Inflammatory macrophage treated with lipopolysaccharide for 4 hours (primary cell): ENCODE measurements at regions not wholly inside any gene's neighbourhood (a gene's known extent, or its start where the extent isn't known, plus 50 kb on each side); places are given as distances from the start of the nearest gene placed in this dataset.
"Not testable (repeated sequence)": the region's sequence is repeated elsewhere in the genome, so short reads cannot be mapped to it uniquely, and the experiment has no call there.

Source experiments
- DNase-seq: peaks from one replicate; pipeline ENCODE4 v3.0.0-alpha.2; 2020

DNA sequence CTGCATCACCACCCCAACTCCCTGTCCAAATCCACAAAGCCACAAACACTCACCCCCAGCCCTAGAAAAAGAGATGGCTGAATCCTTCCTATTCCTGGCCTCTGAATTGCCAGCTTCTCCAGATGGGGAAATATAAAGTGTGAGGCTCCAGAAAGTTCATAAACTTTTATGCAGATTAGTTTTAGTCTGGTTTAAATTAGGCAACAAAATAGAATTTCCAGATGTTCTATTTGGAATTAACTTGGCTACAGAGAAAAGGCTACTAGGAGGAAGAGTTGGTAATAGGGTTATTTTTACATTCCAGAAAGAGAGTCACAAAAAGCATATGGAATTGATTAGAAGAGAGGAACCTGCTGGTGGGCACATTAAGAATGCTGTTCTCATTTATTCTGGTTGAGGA, 56.0 kb downstream of the EN1 start:
- no peak for DNase-seq

DNA sequence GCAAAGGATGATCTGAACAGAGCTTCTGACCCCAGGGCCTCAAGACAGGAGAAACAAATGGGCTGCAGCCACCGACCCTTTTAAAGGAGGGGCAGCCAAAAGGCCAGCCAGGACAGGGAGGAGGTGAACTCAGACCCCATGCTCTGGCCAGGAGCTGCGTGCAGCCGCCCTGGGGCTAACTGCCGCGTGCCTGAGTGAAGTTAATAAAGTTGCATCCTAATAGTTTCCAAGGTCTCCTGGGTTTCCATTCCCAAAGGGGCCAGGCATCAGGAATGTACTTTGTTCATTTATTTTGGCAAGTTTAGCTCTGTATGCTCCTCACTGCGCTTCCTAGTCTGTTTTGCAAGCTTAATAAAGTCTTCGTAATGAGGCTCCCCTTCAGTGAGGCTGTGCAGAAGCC, 60.7 kb downstream of the EN1 start:
- no peak for DNase-seq

DNA sequence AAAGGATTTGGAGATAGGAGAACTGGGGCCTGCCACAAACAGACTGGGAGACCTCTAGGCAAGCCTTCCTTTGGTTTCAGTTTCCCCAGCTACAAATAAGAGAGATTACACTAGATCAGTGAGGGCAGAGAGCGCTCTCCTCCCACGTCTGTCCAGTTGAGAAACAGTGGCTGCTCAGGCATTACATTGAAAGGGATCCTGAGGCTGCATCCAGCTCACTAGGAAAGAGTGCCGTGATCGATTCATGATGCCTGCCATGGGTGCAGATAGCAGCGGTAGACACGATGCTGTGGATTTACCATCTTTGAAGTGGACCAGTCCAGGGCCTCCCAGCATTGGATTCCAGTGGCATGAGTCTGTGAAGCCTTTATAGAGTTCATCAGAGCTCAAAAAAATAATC, 62.6 kb downstream of the EN1 start:
- peak; percentile 2 for DNase-seq

DNA sequence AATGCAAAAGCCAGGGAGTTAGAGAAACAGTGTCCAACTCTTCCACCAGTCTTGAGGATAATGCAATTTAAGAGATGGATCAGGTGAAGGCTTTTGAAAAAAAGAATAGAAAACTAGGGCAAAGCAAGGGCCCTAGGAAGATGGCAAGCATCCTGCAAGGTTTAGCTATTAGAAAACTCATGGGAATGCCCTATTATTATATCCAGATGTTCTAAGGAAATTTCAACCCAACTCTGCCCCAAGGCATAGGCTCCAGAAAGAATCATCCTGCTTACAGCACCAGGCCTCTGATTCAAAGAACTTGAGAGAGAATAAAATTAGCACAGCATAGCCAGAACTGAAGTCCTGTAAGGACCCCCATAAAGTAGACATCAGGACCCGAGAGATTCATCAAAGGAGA, 68.1 kb downstream of the EN1 start:
- no peak for DNase-seq

DNA sequence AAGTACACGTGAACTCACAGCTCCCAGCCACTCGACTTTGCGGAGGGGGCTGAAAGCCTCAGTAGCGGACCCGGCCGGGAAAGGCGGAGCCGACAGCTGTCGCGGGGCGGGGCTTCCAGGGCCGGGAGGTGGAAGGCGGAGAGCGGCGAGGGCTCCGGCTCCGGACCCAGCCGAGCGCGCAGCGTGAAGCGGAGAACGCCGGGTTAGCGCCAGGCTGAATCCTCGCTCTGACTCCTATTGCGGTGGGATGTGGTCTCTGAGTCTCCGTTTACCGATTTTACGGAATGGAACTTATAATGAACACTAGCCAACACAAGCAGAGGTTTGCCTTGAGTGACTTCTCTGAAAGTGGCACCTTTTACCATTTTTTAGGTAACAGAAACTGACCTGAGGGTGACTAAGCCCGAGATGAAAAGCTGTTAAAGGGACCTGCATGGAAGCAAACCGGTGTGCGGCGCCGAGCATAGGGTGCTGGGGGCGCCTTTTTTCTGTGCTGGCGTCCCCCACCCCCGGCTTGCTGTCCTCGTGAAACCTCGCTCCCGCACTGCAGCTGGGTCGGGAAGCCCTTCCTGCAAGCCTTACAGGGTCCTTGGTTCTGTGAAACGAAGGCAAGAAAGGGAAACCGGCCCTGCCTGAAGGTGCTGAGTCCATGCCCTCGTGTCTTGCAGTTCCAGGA, 72.9 kb downstream of the EN1 start:
- DNase-seq = no peak

DNA sequence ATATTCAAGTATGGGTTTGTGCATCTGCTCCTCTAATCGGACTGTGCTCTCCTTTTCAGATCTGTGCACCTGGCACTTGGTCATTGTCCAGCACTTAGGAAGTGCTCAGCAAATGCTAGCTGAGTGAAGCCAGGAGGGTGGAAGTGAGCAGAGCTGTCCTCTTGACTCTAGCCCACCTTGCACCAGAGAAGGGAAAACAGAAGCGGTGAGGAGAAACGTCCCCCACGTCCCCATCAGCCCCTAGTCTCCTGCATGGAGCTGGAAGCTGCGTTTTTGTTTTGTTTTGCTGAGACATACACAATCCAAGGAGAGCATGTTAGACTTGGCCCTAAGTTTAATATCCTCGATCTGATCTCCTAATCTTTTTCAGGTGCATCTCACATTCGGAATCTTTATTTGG, 73.6 kb downstream of the EN1 start:
- no peak for DNase-seq

DNA sequence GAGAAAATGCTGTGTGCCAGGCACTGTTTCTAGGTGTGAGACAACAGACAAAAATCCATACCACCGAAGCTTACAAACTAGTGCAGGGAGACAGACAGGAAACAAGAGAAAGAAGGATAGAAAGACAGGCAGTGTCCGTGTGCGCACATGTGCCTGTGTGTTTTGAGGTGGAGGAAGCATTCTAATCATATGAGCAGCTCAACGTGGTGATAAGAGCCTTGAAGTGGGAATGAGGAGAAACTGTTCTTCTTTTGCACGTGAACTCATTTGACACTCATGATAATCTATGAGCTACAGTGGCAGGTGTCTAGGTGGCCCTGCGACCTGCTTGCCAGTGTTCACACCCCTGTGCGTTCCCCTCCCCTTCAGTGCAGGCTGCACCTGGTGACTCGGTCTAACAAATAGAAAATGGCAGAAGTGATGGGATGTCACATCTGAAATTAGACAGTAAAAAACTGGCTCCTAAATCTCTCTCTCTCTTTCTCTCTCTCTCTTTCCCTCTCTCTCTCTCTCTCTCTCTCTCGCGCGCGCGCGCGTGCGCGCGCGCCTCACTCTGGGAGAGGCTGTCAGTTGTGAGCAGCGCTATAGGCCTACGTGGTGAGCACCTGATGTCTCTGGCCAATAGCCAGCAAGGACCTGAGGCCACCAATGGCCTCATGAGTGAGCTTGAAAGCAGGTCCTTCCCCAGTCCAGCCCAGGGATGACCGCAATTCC, 74.8 kb downstream of the EN1 start:
- no peak for DNase-seq

DNA sequence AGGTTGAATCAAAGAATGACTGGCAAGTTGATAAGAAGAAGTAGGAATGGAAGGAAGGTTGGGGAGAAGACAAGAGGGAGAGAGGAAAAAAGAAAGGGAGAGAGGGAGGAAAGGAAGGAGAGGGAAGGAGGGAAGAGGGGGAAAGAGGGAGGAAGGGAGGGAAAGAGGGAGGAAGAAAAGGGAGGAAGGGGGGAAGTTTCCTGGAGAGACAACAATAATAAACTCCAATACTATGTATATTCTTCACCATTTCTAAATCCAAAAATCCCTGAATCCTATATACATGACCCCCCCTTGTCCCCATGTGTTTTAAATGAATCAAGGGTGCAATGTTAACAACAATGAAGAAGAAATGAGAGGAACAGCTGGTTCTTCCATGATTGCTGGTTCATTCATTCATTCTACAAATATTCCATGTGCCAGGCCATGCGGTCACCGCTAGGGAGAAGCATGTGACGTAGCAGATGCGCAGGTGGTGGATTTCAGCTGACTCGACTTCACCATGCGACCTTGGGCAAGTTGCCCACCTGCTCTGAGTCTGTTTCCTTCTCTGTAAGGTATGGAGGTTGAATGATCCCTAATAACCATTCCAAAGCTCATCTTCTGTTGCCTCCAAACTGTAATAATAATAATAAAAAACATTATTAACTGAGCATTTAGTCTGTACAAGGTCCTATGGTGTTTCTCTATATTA, 77.6 kb downstream of the EN1 start:
- DNase-seq = no peak

DNA sequence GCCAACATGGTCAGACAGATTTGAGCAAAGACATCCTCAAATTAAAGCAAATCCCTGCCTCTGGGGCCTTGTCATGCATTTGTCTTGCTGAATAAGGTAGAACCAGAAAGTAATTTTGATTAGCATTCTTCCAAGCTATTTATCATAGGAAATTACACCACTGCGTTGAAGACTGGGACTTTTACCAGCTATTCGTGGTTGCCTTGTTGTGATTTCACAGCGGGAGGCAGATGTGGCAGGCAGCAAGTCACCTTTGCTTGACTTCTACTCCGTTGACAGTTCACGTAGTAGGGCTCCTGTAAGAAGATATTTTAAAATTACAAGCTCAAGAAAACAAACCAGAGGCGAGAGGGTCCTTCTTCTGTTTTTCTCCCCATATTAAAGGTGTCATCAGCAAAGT, 80.6 kb downstream of the EN1 start:
- DNase-seq = no peak

DNA sequence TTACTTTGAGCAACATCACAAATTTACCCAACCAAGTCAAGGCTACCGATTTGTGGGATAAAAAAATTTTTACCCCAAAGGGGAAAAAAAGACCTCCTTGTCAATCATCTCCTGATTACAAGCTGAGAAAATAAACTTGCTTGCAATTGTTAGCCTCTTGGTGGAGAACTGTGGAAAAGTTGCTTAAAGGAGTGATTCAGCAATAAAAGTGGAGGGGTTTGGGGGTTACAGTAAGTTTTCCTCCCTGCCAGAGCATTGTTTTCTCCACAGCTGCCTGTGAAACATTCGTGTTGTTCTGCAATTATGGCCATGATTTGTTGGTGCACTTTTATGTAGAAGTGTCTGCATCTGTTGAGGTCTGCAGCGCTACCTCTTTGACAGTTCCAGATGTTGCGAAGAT, 82.6 kb downstream of the EN1 start:
- DNase-seq = no peak

DNA sequence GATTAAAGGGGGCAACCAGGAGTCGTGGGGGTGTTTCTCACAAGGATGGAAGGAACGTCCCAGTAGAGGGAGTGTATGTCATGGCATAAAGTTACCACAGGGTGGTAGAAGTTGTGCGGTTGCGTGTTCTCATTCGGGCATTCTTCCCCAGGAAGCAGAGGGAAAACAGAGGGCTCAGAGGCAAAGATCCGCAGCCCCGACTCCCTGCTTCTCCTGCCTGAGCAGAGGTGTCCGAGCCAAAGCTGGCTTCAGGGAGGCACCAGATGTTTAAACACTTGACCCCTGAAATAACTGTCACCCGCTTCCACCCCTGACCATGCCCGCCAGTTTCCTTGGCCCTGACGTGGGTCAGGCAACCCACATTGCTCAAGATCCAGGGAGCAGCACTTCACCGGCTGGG, 83.7 kb downstream of the EN1 start:
- no peak for DNase-seq

DNA sequence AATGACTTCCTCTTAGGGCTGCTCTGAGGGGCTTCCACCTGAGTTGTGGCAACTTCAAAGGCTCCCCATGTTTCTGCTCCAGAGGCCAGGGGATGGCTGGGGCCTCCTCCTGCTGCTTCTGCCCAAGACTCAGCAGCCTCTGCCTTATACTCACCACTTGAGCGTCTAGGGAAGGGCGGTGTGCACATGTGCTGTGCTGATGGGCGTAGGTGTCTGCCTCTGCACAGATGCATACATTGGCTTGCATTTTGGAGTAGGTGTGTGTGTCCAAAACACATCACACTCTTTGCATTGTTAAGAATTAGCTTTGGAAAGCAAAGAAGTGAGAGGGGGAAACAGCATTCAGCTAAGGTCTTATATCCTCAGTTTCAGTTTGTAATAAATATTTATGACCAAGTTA, 85.2 kb downstream of the EN1 start:
- DNase-seq = no peak

DNA sequence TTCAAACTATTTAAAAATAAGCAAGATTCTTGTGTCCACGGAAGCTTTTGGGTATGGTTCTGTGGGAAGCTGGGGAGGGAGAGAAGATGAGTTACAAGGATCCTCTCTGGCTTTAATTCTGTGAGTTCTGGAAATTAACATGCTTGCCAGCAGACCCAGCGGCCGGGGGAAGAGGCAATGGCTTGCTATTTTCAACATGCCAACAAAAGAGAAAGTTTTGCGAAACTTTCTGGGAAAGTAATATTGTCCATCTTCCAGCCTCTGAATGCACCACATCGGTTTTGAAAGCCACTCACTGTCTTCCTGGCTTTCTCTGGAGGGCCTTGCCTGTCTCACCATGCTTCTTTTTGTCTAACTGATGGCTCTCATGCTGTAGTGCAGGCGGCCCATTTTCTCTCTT, 85.7 kb downstream of the EN1 start:
- DNase-seq = no peak

DNA sequence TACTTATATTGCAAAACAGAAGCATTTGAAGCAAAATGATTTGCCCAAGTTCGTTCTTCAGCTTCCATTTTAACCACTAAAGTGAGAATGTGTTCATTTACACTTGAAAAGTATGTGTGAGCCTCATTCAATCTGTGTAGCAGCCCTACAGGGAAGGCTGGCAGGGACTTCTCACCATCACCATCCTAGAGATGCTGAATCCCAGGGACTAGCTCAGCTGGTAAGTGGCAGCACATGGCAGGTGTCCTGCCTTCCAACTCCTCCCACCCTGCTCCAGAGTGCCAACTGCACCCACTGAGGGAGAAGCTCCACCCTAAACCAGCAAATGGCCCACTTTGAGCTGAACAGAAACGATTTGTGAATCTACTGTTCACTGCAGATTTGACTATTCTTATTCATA, 91.5 kb downstream of the EN1 start:
- no peak for DNase-seq

DNA sequence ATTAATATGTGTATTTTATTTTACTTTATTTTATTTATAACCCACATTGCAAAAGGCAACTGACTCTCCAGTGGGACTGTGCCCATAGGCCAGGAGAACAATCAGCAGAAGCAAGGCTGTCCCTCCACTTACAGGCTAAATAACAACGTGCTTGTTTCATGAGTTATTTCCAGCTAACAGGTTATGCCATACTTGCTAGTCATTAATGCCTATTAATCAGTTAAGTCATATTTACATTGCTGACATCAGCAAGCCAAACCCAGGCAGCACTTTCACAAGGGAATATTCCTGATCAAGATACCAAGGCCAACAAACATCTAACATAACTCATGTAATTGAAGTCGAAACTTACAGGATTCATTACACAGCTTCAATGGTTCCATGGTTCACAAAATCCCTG, 92.1 kb downstream of the EN1 start:
- DNase-seq = no peak

DNA sequence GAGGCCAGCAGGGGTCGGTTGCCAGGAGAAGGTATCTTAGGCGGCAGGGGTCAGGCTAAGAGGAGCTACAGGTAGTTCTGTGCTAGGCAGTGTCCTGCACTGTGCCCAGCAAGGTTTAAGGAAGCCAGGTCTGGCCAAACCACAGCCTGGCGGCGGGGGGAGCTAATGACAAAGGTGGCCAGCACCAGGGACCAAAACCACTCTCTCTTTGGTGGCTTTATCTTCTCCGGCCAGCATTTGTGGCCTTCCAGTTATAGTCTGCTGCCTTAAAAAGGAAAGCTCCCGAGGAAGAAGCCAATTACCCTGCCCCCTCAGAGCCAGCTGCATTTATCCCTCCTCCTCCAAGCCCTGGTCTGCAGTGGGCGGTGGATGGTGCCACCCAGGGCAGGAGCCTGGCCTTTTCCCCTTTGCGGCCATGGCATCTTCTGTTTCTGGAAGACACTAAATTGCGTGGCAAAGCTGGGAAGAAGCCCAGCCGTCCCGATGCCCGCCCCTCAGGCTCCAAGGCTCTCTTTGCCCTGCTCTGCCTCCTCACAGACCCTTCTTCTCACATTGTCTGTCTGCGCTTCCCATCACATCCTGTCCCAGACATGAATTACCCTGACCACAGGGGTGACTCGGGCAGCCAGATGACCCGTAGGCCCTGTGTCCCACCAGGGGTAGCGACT, 94.6 kb downstream of the EN1 start:
- no peak for DNase-seq

DNA sequence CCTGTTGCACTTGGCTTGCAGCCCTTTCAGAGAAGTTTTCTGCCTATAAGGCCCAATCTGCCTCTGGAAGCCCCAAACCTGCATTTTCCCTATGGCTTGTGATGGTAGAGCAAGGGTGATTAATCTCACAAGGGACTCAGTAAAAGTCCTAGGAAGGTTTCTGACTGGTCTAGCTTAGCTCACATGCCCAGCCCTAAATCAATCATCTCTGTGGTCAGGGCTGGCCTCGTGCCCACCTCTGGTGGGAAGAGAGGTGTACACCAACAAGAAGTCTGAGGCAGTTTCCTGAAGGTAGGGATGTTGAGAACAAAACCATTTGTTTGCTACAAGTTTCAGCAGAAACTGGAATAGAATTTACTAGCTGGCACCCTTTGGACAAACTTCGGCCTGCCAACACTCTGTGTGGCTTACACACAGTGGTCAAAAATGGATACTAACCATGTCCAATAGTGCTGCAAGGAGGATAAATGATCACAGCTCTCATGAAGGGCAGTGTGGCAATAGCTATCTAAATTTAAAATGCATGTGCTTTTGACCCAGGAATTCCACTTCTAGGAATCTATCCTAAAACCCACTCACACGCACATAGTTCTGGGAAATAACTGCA, 96.4 kb downstream of the EN1 start:
- no peak for DNase-seq

DNA sequence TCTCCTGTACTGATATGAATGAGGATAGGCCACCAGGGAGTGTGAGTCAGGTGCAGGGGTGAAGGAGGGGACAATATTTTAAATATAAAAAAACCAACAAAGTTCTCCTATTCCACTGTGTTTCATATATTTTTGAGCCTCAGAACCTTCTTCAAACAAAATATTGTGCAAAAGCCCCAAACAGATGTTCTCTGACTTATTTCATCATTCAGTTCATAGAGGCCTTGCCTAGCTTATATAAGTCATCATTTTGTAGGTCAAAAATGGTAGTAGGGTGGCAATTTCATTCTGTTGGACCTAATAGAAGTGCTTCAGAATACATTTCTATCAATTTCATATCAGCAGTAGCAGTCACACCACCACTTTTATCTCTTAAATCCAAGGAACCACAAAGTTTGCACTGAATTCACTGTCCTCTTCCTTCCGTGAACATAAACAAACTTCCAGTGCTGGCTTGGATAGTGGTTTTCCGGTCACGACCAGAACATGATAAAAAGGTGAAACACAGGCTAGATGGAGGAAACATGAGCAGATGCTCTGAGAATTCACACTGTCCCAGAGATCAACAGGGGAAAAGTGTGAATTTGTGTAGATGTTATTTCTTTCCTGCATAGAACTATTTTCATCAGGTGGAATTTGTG, 99.1 kb downstream of the EN1 start:
- no peak for DNase-seq

DNA sequence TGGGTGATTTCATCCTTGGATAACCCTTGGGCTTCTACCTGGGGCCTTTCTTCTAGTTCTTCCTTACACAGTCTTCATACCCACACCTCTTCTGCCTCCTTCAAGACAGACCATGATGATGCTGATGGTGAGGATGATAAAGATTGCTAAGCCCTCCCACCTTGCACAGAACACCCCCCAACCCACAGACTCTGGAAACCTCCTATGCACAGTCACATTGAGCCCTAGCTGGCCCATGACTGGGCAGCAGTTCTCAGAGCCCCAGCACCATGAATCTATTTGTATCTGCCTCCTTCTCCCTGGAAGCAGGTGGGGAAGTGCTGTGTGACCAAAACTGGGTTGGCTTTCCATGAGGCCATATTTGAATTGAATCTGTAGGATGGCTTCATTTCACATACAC, 99.8 kb downstream of the EN1 start:
- DNase-seq = no peak

DNA sequence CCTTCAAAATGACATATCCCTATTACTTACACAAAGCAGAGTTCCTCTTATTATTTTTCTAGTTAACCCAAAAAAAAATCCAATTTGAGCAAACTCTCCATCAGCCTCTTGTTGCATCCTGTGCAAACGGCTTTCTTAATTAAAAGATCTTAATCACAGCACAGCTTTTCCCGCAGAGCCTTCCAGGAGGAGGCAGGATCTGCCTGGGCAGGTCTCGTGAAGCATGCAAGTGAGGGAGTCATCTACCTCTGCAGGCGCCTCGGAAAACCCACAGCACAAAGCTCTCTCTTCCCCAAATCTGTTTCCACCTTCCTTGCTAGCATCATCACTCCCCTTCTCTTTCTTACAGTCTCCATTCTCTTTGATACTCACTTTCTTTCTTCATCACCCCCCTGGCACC, 100.4 kb downstream of the EN1 start:
- no peak for DNase-seq

DNA sequence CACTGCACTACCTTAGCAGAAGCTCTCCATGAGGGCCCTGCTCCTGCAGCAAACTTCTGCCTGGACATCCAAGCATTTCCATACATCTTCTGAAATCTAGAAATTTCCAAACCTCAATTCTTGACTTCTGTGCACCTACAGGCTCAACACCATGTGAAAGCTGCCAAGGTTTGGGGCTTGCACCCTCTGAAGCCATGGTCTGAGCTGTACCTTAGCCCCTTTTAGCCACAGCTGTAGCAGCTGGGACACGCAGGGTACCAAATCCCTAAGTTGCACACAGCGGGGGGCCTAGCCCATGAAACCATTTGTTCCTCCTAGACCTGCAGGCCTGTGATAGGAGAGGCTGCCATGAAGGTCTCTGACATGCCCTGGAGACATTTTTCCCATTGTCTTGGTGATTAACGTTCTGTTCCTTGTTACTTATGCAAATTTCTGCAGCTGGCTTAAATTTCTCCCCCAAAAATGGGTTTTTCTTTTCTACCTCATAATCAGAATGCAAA, 102.7 kb downstream of the EN1 start:
- not testable (repeated sequence) for DNase-seq

DNA sequence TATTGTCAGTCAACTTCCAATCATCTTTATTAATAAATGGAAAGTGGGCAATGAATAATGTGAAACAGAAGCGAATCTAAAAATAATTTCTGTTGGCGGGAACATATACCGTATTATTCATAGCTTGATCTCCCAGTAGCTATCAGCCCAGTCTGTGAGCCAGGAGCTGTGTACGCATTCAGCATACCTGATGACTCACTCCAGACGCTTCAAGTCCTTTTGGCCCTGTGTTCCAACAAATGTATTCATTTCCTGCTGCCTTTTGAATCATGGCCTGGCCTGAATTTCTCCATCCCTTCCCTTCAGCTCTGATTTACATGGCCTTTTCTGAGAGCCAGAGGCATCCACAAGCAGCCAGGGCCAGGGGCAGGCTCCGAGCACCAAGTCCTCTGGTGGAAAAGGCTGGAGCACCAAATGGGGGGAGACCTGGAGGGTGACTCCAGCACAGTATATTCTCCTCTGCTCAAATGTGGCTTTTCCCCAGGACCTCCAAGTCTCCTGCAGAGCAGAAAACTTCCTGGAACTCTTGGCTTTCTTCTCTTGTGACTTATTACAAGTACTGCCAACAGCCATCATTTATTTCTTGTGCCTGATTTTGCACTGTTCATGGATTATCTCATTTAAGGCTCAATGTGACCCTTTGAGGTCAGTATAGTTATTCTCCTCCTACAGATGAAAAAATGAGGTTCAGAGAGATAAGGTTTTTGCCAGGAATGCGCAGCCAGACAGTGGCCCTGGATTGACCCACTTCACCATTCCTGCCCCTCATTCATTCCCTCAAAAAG, 108.7 kb downstream of the EN1 start:
- DNase-seq = no peak
